T follicular helper cell (primary cell): ENCODE measurements at regions not wholly inside any gene's neighbourhood (a gene's known extent, or its start where the extent isn't known, plus 50 kb on each side); places are given as distances from the start of the nearest gene placed in this dataset.

Source experiments
- DNase-seq: peaks from one replicate; pipeline ENCODE4 v3.0.0-alpha.2; 2020; ENCODE audit warnings: low read depth

DNA sequence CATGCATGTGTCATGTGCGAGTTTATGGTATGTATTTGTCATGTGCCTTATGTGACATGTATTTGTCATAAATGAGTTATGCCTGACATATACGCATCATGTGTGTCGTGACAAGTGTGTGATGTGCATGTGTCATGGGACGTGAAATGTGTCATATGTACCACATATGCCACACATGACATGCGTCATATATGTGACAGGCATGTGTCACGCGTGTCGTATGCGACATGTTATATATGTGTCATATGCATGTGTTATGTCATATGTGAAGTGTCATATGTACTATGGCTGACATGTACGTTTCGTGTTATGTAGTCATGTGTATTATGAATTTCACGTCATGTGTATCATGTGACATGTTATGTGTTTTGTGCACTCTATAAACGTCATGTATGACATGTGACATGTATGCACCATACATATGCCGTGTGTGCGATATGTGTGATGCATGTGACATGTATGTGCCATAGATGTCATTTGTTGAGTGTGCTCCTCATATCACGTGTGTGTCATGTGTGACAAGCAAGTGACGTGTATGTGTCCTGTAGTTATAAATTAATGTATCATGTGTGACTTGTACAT lies 2152.3 kb upstream of the PIK3C3 start:
- DNase-seq, result no peak

DNA sequence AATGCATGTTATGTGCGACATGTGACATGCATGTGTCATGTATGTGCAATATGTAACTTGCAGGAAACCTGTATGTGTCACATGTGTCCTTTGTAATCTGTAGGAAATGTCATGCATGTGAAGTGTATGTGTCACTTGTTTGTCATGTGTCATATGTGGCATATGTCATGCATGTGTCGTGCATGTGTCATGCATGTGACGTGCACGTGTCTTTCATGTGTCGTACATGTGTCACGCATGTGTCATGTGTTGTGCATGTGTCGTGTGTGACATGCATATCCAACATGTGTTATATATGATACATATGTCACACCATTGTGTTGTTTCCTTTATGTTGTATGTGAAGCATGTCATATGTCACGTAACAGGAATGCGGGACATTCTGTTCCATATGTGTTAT lies 2153.2 kb upstream of the PIK3C3 start:
- no peak for DNase-seq

DNA sequence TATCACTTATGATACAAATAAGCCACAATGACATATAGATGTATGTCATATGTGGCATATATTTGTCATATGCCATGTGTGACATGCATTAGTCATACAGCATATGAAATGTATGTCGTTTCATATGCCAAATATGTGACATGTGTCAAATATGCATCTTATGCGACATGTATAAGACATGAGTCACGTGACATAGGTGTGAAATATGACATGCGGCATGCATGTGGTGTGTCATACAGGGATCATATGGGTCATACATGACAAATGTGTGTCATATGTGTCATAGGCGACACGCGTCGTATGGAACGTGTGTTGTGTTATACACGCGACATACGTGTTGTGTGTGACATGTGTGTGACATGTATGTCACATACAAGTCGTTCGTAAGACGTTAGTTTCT lies 2154.0 kb upstream of the PIK3C3 start:
- DNase-seq, result no peak

DNA sequence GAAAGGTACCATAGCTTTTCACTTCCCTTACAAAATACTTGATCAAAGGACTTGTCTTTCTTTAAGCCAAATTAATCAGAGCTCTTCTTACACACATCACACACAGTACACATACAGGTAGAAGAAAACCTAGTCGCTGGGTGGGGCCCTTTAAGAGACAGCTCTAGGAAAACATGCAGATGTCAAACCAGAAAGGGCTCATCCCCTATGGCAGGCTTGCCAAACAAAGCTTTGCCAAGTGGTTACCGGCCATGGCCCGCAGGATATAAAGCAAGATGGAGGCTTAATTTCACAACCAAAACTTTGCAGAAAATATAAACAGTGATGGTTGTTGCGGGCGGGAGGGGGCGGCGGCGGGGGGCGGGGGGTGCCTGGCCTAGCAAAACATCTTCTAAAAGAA lies 2156.0 kb upstream of the PIK3C3 start:
- no peak for DNase-seq

DNA sequence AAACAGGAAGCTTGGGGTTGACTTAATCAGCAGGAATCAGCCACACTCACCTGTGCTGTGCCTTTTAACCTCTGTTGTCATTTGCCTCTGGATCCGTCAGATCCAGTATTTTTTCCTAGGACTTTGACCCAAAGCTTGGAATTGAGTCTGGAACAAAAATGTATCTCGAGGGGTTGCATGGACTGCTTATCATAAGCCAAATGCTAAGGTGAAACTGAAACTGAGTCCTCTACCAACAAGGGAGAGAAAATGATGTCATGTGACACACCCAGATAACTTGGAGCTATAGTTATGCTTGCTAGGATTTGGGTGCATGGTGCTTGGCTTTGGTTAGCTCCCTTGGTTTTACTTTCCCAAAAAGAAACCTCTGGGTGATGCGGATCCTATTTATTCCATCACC lies 2158.6 kb upstream of the PIK3C3 start:
- no peak for DNase-seq

DNA sequence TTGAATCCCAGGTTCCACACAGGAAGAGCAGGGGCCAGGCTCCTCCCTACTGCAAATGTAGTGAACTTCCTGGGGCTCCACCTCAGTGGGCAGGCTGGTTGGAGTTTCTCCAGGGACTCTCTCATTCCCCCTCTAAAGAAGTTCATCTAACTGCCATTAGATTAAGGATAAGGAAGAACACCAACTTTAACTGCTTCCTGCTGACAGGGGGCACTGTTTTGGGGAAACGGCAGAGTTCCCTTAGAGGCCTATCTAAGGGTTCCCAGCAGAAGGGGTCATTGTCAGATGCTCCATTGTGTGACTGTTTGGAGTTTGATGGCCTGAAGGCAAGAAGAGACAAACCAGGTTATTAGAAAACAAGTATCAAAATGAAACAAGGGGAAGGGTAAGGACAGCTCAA lies 2159.7 kb upstream of the PIK3C3 start:
- no peak for DNase-seq

DNA sequence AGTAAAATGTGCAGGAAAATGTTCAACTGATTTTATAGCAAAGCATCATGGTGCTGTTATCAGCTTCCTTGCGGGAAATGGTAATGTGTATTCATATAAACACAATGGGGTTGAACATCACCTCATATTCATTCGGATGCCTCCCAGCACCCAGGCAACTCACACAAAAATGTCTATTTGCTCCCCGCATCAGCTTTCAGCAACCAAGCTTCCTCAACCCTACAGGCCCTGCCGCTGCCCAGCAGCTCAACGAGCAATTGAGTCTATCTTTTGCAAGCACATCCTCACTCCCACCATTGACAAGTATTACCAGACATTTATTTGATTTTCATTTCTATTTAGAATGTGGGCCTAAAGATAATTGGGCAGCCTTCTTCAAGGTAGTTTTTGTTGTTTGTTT lies 2161.4 kb upstream of the PIK3C3 start:
- DNase-seq, result no peak

DNA sequence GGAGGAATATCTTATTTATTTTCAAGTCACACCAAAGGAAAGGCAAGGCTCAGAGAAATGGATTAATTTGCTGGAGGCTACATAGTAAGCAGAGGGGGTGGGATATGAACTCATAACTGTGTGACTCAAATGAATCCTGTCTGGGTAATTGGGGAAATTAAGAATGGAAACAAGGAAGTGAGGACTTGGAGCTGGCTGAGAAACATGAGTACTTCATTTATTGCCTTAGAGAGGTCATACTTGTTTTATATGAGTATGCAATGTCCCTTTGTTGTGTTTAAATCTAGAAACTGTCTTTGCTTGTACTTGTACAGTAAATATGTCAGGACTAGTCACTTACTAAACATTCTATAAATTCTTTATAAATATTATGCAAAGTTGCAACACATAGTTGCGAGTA lies 2166.7 kb upstream of the PIK3C3 start:
- DNase-seq, result no peak

DNA sequence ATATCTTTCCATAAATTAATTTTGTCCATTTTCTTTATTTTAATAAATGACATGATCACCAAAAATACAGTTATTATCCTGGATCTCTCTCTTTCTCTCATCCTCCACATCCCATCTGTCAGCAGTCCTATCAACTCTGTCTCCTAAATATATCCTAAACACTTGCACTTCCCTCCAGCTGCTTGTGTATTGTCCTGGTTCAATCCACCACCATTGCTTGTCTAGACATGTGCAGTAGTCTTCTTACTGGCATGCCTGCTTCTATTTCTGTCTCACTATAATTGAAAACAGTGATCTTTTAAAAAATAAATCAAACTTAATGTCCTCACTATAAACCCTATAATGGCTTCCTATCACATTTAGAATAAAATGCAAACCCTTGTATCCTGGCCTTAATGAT lies 2168.6 kb upstream of the PIK3C3 start:
- DNase-seq, result no peak

DNA sequence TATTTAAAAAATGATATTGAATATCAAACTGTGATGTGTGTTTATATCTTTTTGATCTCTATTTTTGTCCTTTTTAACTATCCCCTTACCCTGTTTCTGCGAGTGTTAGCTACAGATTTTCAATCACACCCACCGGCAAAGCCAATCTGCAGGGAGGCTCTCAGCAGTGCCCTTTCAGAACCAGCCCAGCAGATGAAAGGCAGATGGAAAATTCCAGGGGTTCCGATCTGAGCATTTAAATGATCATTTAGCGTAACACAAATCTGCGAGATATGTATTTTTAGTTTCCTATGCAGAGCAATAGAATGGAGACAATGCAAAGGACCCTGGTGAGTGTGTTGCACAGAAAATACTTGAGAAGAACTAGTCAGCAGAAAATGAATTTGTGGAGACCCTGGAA lies 2170.5 kb upstream of the PIK3C3 start:
- DNase-seq, result no peak

DNA sequence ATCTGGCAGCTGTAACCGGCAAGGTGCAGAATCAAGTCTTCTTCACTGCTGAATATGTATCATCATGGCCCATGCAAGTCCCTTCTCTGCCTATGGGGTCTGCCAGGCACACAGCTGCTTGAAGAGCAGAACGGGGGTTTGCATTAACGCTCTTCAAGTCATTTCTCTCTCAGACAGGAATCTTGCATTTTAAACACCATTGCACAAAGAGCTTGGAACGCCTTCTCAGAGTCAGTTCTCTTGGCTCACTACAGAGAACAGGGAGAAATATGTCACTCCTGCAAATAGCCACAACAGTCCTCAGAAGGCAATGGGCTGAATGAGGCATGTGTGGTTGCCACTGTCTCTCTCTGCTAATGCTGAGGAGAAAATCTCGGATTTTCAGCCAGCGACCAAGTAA lies 2173.5 kb upstream of the PIK3C3 start:
- no peak for DNase-seq

DNA sequence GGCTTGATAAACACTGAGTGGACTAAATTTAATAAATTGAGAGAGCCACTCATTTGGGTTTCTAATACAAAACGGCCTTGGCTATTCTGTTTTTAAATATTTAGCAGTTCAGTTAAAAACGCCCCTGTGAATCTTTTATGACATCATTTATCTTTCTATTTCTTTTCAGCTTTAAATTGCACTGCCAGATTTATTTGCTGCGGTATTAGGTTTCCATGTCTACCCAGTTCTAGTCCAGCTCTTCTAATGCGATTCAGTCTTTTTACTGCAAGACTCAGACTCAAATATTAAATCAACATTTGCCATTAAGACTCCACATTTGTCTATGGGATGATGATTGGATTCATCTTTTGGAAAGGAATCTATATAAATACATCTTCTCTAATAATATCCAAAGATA lies 2174.3 kb upstream of the PIK3C3 start:
- DNase-seq, result no peak

DNA sequence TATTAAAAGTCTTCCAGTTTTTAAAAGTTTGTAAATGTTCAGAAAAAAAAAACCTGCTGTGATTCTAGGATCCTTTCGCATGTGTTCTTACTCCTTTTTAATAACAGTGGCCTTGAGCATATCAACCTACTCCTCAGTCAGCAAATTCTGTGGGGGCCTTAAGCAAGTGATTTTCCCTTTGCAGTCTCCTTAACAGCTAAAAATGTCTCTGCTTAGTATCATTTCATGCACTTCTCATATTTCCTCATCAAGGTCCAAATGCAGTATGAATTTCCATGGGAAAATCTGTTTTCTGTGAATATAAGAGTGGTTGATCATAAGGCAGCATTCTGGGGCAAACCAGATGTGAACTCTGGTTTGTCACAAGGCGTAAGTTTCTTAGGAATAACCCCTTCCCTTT lies 2175.1 kb upstream of the PIK3C3 start:
- no peak for DNase-seq

DNA sequence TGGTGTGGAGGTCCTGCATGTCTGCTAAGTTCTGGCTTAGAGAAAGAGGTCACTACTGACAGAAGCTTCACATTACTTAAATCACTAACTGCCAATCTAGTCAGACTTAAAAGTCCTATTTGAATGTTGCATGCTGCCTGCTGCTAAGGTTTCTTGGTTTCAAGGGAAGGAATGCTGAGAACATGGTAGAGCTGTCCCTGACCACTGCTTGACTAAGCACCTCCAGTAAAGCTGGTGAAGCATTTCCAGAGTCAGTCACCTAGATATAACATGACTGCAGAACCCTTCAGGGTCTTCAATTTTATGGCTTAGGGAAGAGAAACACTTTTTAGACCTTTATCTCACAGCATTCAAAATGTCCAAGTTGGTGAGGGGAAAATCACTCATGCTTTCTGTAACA lies 2178.3 kb upstream of the PIK3C3 start:
- no peak for DNase-seq

DNA sequence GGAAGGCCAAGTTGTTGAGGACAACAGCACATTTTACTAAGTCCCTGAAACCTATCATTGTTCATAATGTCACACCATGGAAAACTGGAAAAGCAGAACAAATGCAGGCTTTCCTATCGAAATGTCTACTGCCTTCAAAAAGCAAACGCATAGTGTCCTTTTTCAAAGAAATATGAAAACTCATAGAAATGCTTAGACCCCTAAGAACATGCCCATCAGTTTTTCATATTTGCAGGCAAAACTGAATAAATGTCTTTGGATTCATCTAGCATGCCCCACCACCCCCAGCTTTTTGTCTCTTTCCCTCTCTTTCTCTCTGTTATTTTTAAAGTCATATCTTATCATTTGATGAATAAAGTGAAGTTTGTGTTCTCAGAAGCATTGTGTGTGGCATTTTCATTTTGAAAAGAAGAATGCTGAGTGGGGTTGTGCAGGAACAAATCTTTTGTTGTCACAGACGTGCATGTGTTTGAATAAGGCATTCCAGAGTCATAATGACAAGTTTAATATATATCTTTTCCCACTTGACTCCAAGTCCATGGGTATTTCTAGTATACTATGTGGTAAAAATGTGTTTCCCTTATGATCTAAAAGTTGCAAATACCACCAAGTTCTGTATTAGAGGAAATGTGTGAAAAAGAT lies 2180.0 kb upstream of the PIK3C3 start:
- no peak for DNase-seq

DNA sequence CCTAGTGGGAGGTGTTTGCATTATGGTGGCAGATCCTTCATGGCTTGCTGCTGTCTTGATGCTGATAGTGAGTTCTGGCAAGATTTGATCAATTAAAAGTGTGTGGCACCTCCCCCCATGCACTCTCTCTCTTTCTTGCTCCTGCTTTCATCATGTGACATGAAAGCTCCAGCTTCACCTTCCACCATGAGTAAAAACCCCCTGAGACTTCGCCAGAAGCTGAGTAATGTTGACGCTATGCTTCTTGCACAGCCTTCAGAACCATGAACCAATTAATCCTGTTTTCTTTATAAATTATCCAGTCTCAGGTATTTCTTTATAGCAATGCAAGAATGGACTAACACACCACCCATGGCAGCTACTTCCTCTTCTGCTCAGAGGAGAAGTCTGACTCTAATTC lies 2181.4 kb upstream of the PIK3C3 start:
- DNase-seq, result no peak

DNA sequence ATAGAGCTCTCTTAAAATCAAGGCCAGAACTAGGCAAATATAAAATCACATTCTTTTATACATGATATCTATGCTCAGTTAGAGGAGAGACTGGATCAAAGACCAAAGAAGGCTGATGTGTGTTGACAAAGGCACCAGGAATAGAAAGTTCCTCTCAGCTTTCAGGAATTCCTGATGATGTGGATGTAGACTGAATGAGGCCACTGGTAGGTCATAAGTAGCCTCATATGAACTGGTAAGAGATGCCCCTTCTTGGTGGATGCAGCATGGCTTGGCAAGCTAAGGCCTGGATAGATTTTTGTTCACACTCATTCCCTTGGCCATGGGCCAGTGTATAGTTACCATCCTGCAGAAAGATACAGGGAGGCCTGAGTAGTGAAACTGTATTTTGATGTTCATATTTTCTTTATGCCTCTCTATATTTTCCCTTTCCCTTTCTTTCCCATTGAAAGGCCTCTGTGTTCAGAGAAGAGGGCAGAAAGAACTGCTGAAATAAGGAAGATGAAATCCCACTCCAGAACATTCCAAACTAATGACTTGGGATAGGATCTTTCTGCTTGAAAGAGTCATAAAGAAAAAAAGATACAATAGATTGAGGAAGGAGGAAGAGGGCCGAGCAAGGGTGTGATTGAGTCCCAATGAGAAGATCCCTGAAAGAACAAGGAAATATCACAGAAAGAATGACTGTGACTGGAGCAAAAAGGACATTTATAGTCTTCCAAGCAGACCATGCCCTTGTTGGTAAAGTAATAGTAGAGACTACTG lies 2182.7 kb upstream of the PIK3C3 start:
- DNase-seq, result no peak

DNA sequence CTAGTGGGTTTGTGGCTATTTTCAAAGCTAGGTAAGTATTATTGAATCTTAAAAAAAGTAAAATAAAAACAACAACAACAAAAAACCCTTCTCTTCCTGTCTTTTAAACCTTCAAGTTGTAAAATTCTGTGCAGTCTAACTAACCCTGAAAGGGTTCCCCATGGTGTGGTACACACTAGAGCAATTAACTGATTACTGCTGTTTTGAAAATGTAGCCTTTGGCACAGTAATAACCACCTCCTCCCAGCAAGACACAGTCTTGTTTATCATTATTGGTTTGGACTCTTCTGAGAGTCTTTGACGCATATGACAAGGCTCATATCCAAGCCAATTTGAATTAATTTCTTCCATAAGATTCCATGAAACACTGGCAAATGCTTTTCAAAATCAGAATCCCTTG lies 2184.6 kb upstream of the PIK3C3 start:
- DNase-seq, result no peak

DNA sequence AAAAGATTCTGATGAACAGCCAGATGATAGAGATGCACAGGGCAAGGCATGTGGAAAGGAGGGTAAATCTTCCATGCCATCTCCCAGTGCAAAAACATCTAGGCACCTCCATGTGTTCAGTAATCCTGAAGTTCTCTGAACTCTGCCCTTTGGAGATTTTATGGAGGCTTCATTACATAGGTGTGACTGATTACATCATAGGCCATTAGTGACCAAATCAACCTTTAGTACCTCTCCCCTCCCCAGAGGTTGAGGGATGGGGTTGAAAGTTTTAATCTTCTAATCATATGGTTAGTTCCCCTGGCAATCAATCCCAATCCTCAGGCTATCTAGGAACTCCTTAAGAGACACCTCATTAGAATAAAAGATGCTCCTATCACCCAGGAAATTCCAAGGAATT lies 2190.2 kb upstream of the PIK3C3 start:
- DNase-seq, result no peak

DNA sequence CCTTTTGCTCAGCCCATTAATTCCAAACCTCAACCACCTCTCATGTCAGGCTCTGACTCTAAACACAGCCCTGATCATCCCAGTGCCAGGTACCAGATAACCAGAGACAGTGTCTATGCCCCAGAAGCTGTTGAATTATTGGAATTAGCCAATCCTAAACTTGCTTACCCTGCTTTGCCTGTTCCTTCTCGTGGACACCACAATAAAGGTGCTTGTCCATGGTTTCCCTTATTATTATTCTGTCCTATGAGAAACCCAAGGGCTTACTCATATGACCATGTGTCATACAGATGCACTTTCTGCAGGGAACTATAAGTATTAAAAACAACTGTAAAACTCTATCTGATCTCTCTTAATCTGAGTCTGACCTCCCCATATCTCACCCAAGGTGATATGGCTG lies 2193.8 kb upstream of the PIK3C3 start:
- no peak for DNase-seq

DNA sequence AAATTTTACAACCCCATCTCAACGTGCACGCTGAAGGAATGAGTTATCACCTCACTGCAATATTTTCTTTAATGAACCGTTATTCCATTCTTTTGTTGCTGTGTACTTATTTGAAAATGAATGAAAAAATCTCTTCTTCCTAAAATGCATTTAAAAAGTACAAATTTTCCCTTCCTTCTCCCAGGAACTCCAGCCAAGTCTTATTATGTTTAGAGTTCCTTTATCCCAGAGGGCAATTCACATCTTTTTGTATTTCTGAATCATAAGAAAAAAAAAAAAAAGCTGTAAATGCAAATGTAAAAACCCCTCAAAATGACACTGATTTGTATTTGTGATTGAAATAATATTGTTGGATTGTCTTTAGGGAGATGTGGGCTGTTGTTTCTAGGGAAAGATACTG lies 2194.3 kb upstream of the CELF4 start:
- no peak for DNase-seq

DNA sequence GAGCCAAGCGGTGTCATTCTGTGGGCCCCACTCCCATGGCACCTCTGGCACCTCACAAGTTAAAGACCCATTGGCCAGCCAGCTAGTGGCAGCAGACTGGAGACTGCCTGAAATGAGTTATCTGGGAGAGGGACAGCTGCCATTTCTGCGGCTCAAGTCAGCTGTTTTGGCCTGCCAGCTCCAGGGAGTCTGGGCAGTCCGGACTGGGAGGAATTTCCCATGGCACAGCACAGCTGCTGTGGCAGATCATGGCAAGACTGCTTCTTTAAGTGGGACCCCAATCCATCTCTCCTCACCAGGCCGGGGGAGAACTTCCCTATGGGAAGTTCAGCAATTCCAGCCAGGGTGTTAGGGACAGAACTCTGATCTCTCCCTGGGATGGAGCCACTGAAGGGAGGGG lies 2187.6 kb upstream of the CELF4 start:
- no peak for DNase-seq

DNA sequence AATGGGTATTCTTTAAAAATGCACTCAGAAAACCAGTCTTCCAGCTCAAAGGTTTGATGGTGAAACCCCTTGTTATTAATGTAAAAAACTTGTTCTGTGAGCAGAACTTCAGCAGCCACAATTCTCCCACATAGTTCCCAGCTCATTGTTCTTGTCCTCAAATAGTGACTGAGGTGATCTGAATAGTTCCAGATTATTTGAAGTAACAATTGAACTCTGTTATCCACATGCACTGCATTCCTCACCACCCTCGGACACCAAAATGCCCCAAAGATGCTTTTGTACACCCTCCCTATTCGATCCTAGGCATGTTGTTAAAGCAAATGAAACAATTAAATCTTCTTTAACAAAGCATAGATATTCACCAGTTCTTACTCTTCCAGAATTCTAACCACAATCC lies 2186.8 kb upstream of the CELF4 start:
- DNase-seq, result no peak

DNA sequence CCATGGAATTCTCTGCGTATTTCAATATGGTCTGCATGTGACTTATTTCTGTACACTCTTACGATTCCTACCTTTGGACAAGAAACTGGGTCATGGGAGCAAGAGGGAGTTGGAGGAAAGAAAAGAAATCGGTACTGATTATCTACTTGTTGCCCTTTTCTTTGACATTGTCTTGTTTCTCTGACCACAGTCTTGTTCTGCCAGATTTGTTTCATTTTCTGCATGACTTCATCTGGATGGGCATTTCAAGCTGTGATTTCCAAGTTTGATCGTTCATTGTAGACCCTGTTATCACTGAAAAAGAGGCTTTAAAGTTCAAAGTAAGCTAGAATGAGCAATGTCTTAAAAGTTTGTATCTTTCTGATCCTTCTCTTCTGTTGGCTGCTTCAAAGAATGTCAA lies 2186.3 kb upstream of the CELF4 start:
- no peak for DNase-seq
